Lower leg skin (tissue), 4 donors: ENCODE measurements at regions not wholly inside any gene's neighbourhood (a gene's known extent, or its start where the extent isn't known, plus 50 kb on each side); places are given as distances from the start of the nearest gene placed in this dataset.

Source experiments
- DNase-seq, 2 donors: peaks; one replicate each; pipeline ENCODE4 v3.0.0-alpha.2; 2019; ENCODE audit warnings: low spot score in 2 of 2
- H3K4me3 ChIP-seq: fragments of 200-600 bp; sonication (generic); 2 replicates; pipeline ENCODE4 v1.5.1; 2017; ENCODE audit warnings: mild to moderate bottlenecking, low read depth; ENCODE audit not compliant: poor library complexity, severe bottlenecking
- CTCF ChIP-seq, 3 donors: fragments of 450-650 bp; IDR thresholded peaks; one replicate each; pipeline ENCODE4 v1.5.1; 2016; ENCODE audit warnings: antibody characterized with exemption in 3 of 3, mild to moderate bottlenecking in 3 of 3, moderate library complexity in 2 of 3
- POLR2A ChIP-seq, 2 donors: fragments of 450-650 bp; IDR thresholded peaks; one replicate each; pipeline ENCODE4 v1.6.1; 2016 to 2017; ENCODE audit warnings: antibody characterized with exemption in 2 of 2, mild to moderate bottlenecking in 1 of 2, moderate library complexity in 1 of 2
- WGBS, 2 donors: methylation state at CpG; one replicate each; pipeline ENCODE4 v1.1.5; 2018; 5-methylcytosine and 5-hydroxymethylcytosine counted together
- intact Hi-C: fragments of 100-400 bp; cut with DNase I; formaldehyde crosslinking; loops from one replicate; pipeline ENCODE4 v1.15.0; 2023; ENCODE audit warnings: low total_unique reads

DNA sequence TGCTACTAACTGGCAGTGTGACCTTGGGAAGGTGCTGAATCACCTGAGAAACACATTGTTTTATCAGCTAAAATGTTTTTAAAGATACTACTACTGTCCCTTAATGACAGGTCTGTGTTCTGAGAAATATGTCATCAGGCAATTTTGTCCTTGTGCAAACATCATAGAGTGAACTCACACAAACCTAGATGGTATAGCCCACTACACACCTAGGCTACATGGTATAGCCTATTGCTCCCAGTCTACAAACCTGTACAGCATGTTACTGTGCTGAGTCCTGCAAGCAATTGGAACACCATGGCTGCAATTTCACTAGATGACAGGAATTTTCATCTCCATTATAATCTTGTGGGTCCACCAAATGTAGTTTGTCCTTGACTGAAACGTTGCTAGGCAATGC, 101.3 kb upstream of the GUCY1A1 start:
- intact Hi-C loops: no loop called here
- no peak overlapping the region for H3K4me3 ChIP-seq
- no peak for TF ChIP-seq CTCF (IDR thresholded peaks at IDR 0.05)
- TF ChIP-seq POLR2A (IDR thresholded peaks at IDR 0.05): no peak

DNA sequence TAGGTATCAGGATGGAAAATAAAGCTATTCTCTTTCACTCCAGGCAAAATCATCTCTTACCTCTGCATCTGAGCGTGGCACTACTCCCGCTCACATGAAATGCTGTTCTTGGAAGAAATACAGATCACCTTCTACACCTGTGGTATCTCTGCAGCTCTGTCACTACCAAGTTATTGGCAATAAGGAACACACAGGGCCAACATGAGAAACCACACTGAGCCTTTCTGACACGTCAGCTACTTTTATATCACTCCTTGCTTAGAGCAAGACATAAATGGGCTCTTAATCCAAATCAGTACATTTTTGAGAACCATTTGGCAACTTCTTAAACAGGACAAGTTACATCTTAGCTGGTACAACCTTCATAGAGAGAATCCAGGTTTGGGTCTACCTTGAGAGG, 101.8 kb upstream of the GUCY1A1 start:
- no peak for DNase-seq
- intact Hi-C loops: no loop called here

More for the DNA sequence above, 101.3 kb upstream of the GUCY1A1 start:
- 46 to 61% methylated on average over 1 of the region's 1 CpG for WGBS, 2 donors
- DNase-seq: no peak

DNA sequence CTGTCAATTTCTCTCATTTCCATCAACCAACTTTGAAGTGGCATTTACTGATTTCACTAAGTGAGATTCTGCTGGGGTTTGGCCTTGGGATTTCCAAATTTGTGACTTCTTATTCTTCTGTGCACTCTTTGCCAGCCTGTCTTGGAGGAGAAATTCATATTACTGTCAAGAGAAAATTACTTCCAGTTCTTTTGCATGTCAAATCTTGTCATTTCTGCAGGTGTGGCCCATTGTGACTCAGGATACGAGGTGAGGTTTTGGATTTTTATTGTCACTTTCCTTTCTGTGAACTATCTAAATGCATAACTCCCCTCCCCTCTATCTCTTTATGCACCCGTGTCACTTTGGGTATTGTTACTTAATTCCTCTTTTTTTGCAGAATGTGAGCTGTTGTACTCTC, 102.6 kb upstream of the GUCY1A1 start:
- DNase-seq: no peak
- H3K4me3 ChIP-seq: no peak overlapping the region
- 41 to 63% methylated on average over 2 of the region's 2 CpGs for WGBS, 2 donors
- intact Hi-C loops: no loop called here
- TF ChIP-seq CTCF (IDR thresholded peaks at IDR 0.05) (no peak), POLR2A (IDR thresholded peaks at IDR 0.05) (no peak)

More for the DNA sequence above, 101.8 kb upstream of the GUCY1A1 start:
- 82 to 85% methylated on average over 3 of the region's 3 CpGs for WGBS, 2 donors
- TF ChIP-seq POLR2A (IDR thresholded peaks at IDR 0.05): no peak
- H3K4me3 ChIP-seq: no peak overlapping the region

DNA sequence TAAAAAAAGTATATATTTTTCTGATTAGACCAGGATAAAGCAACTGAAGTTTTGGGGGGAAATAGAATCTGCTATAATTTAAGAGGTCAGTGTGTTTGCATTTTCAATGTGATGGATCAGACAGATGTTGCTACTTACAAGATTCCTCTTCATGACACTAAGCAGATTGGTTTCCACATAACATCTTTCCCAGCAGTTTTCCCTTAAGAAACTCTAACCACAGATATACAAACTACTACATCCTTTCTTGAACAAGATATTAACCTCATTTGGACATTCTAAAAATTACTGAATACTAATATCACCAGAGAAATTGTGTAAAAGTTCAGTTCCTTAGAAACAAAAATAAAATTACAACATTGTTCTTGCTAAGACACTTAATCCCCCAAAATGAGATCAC, 106.7 kb upstream of the GUCY1A1 start:
- DNase-seq: no peak
- intact Hi-C loops: no loop called here
- H3K4me3 ChIP-seq: no peak overlapping the region
- TF ChIP-seq POLR2A (IDR thresholded peaks at IDR 0.05) (no peak), CTCF (IDR thresholded peaks at IDR 0.05) (no peak)

DNA sequence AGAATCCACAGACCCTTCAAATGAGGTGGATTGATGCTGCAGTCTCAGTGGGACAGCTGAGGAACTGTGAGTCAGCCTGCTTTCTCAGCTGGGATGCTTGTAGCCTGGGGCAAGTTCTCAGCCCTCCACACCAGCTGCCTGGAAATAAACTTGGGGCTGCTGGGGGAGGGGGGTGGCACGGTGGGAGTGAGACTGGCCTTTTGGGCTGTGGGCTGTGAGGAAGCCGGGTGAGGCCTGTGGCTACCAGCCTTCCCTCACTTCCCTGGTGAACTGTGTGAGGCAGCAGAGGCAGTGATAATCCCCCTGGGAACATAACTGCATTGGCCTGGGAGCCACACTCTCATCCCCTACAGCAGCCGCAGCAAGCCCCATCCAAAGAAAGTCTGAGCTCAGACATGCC, 114.5 kb upstream of the GUCY1A1 start:
- intact Hi-C loops: no loop called here
- DNase-seq: no peak
- 78 to 81% methylated on average over 3 of the region's 3 CpGs for WGBS, 2 donors
- H3K4me3 ChIP-seq: no peak overlapping the region
- TF ChIP-seq CTCF (IDR thresholded peaks at IDR 0.05) (no peak), POLR2A (IDR thresholded peaks at IDR 0.05) (no peak)

- no peak for TF ChIP-seq CTCF (IDR thresholded peaks at IDR 0.05)
- no peak for TF ChIP-seq POLR2A (IDR thresholded peaks at IDR 0.05)
- no peak overlapping the region for H3K4me3 ChIP-seq
- no peak for DNase-seq
- 45% methylated on average over 2 of the region's 2 CpGs for WGBS, 2 donors
- intact Hi-C loops: no loop called here
These were observed 118.5 kb upstream of the GUCY1A1 start for GRCh38 chr4:155548173-155548572.
